GM10266 (cell line): ENCODE measurements at regions not wholly inside any gene's neighbourhood (a gene's known extent, or its start where the extent isn't known, plus 50 kb on each side); places are given as distances from the start of the nearest gene placed in this dataset.

Source experiments
- DNase-seq: peaks from one replicate; pipeline ENCODE4 v3.0.0; 2012; ENCODE audit errors: extremely low spot score
- CTCF ChIP-seq: IDR thresholded peaks from 2 replicates; pipeline ENCODE4 v1.5.1; 2012; ENCODE audit warnings: mild to moderate bottlenecking, low read depth; ENCODE audit not compliant: control insufficient read depth, insufficient read depth; ENCODE audit errors: missing control alignments

GRCh38 chr11:134482865-134483264 is 70.8 kb upstream of the B3GAT1 start:
- no peak for TF ChIP-seq CTCF
- no peak for DNase-seq

- DNase-seq: no peak
- no peak for TF ChIP-seq CTCF
These were observed 70.0 kb upstream of the B3GAT1 start for GRCh38 chr11:134481933-134482527.

DNA sequence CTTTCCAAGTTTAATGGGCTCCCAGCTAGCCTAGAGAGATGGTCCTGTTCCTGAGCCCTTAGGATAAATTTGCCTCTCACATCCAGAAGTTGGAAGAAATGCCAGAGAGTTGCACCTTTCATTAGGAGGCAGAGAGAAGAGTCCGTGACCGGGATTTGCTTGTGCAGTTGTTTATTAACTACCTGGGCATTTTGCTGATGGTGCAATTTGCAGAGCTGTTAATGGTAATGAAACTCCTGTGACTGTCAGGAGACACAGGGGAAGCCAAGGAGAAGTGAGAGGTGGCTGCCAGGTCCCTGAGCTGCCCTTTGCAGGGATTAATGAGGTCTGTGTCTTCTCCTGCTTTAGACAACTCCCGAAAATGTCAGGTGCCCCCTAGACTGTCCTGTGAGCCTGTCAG is 69.1 kb upstream of the B3GAT1 start:
- DNase-seq: no peak
- no peak for TF ChIP-seq CTCF

DNA sequence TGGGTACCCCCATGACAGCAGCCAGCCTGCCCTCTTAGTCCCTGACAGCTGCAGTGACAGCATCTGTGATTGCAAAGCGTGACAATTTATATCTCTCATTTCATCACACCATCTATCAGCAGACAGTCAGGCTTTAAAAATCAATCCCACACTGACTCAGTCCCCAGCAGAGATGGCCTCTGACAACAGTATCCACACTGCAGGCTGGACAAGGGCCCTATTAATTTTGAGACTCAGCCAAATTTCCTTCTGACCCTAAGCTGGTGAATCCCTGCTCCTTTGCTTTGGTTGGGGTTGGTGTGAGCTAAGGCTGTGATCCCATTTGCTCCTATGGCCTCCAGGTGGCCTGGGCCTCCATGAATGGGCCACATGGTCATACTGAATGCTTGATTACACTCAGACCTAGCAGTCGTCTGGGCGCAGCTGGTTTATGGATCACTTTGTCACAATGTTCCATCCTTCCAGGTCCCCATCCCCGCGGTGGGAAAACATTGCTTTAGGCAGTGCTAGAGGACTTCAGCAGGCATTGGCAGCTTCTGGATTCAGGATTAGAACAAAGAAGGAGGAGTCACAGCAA is 68.2 kb upstream of the B3GAT1 start:
- TF ChIP-seq CTCF: no peak
- no peak for DNase-seq

GRCh38 chr11:134479206-134480135 is 67.4 kb upstream of the B3GAT1 start:
- no peak for DNase-seq
- no peak for TF ChIP-seq CTCF

GRCh38 chr11:134478611-134479010 is 66.6 kb upstream of the B3GAT1 start:
- TF ChIP-seq CTCF: no peak
- DNase-seq: no peak

DNA sequence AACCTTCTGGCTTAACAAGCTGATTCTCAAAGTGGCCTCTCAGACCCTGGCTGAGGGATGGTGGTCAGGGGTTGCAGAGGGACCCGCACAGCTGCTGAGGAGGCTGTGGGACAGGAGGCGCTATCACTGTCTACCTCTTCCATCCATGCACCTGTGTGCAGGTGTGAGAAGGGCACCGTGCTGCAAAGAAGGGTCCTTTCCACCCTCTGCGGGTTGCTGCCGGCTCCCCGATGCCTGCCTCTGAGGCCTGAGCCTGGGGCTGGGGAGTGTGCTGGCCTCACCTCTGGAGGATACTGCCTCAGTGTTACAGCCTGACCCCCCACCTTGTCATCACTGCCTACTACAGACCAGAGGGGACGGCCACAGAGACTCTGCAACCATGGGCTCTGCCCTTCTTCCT is 66.1 kb upstream of the B3GAT1 start:
- TF ChIP-seq CTCF: no peak
- DNase-seq: no peak
